Gastroesophageal sphincter (tissue), 3 donors: ENCODE measurements at regions not wholly inside any gene's neighbourhood (a gene's known extent, or its start where the extent isn't known, plus 50 kb on each side); places are given as distances from the start of the nearest gene placed in this dataset.
"Not testable (repeated sequence)": the region's sequence is repeated elsewhere in the genome, so short reads cannot be mapped to it uniquely, and the experiment has no call there.

Experiments used
- CTCF ChIP-seq, 4 experiments: fragments of 200-600 bp in 2 of 4; fragments of 450-650 bp in 2 of 4; sonication (generic) in 1 of 4; IDR thresholded peaks; one replicate each; pipeline ENCODE4 v1.5.1; 2017 to 2019; ENCODE audit warnings: antibody characterized with exemption in 4 of 4, mild to moderate bottlenecking in 2 of 4, moderate library complexity in 2 of 4
- POLR2A ChIP-seq, 2 donors: fragments of 450-650 bp; IDR thresholded peaks; one replicate each; pipeline ENCODE4 v1.6.1; 2017; ENCODE audit warnings: antibody characterized with exemption in 2 of 2, mild to moderate bottlenecking in 2 of 2, moderate library complexity in 1 of 2
- POLR2AphosphoS5 ChIP-seq: sonication (generic); formaldehyde crosslinking; IDR thresholded peaks from one replicate; pipeline ENCODE4 v1.6.1; 2017; ENCODE audit warnings: antibody characterized with exemption

DNA sequence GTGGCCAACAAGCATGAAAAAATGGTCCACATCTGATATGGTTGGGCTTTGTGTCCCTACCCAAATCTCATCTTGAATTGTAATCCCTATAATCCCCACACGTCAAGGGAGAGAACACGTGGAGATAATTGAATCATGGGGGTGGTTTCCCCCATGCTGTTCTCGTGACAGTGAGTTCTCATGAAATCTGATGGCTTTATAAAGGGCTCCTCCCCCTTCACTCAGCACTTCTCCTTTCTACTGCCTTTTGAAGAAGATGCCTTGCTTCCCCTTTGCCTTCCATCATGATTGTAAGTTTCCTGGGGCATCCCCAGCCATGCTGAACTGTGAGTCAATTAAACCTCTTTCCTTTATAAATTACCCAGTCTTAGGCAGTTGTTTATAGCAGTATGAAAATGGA is 304.6 kb downstream of the RPAP3 start:
- TF ChIP-seq POLR2A (IDR thresholded peaks at IDR 0.05); CTCF (IDR thresholded peaks at IDR 0.05); POLR2AphosphoS5: not testable (repeated sequence)
